MM.1S (cell line): ENCODE measurements at regions not wholly inside any gene's neighbourhood (a gene's known extent, or its start where the extent isn't known, plus 50 kb on each side); places are given as distances from the start of the nearest gene placed in this dataset.
"Not testable (repeated sequence)": the region's sequence is repeated elsewhere in the genome, so short reads cannot be mapped to it uniquely, and the experiment has no call there.

Experiments used
- DNase-seq: peaks from one replicate; pipeline ENCODE4 v3.0.0-alpha.2; 2015
- H2AFZ ChIP-seq: fragments of 300-600 bp; sonication (generic); 2 replicates; pipeline ENCODE4 v1.6.0; 2016; ENCODE audit warnings: antibody characterized with exemption, low read length
- H3F3A ChIP-seq: fragments of 300-600 bp; sonication (generic); 2 replicates; pipeline ENCODE4 v1.6.1; 2016; ENCODE audit warnings: mild to moderate bottlenecking, antibody characterized with exemption, low read length, moderate library complexity, mixed read lengths; ENCODE audit not compliant: insufficient read depth
- H3K27ac ChIP-seq: fragments of 300-600 bp; sonication (generic); 2 replicates; pipeline ENCODE4 v1.5.1; 2016; ENCODE audit warnings: mild to moderate bottlenecking, low read length
- H3K27me3 ChIP-seq: fragments of 300-600 bp; sonication (generic); replicated peaks from 2 replicates; pipeline ENCODE4 v1.6.0; 2016; ENCODE audit warnings: low read length; ENCODE audit not compliant: insufficient read depth
- H3K36me3 ChIP-seq: fragments of 300-600 bp; sonication (generic); replicated peaks from 2 replicates; pipeline ENCODE4 v1.6.1; 2016; ENCODE audit warnings: mild to moderate bottlenecking, low read length, mixed read lengths; ENCODE audit not compliant: insufficient read depth
- H3K4me1 ChIP-seq: fragments of 300-600 bp; sonication (generic); 2 replicates; pipeline ENCODE4 v1.6.1; 2016; ENCODE audit warnings: low read length, mixed read lengths
- H3K4me2 ChIP-seq: fragments of 300-600 bp; sonication (generic); 2 replicates; pipeline ENCODE4 v1.6.0; 2016; ENCODE audit warnings: low read depth, low read length
- H3K4me3 ChIP-seq: fragments of 300-600 bp; sonication (generic); 2 replicates; pipeline ENCODE4 v1.5.1; 2016; ENCODE audit warnings: low read length, mixed read lengths
- H3K79me2 ChIP-seq: fragments of 300-600 bp; sonication (generic); 2 replicates; pipeline ENCODE4 v1.6.1; 2016; ENCODE audit warnings: mixed run types, low read length, mixed read lengths
- H3K9ac ChIP-seq: fragments of 300-600 bp; sonication (generic); 2 replicates; pipeline ENCODE4 v1.6.1; 2016; ENCODE audit warnings: low read length, mixed read lengths
- H3K9me2 ChIP-seq: fragments of 300-600 bp; sonication (generic); replicated peaks from 2 replicates; pipeline ENCODE4 v1.6.1; 2016; ENCODE audit warnings: mild to moderate bottlenecking, low read length, mixed read lengths; ENCODE audit not compliant: insufficient read depth
- H3K9me3 ChIP-seq: fragments of 300-600 bp; sonication (generic); replicated peaks from 2 replicates; pipeline ENCODE4 v1.6.1; 2016; ENCODE audit warnings: mild to moderate bottlenecking, low read length, mixed read lengths; ENCODE audit not compliant: insufficient read depth
- H4K20me1 ChIP-seq: fragments of 300-600 bp; sonication (generic); 2 replicates; pipeline ENCODE4 v1.6.1; 2016; ENCODE audit warnings: mild to moderate bottlenecking, low read length, moderate library complexity, mixed read lengths; ENCODE audit not compliant: insufficient read depth
- CTCF ChIP-seq: fragments of 300-600 bp; sonication (generic); IDR thresholded peaks from 2 replicates; pipeline ENCODE4 v1.5.1; 2016; ENCODE audit warnings: antibody characterized with exemption, low read length, mixed read lengths
- EZH2 ChIP-seq: fragments of 300-600 bp; sonication (generic); optimal IDR thresholded peaks from 2 replicates; pipeline ENCODE3; 2017; ENCODE audit warnings: low read depth, mild to moderate bottlenecking, antibody characterized with exemption, low read length, mixed read lengths
- EZH2phosphoT487 ChIP-seq: fragments of 300-600 bp; sonication (generic); IDR thresholded peaks from 2 replicates; pipeline ENCODE4 v1.6.1; 2018; ENCODE audit warnings: antibody characterized with exemption, low read length

GRCh38 chr3:127439621-127440020 is 150.9 kb downstream of the TPRA1 start:
- Histone ChIP-seq H3K4me2 (no peak overlapping the region), H4K20me1 (no peaks in the 10 kb centered on the region), H3K27ac (no peak overlapping the region), H3K36me3 (no peaks in the 10 kb centered on the region), H3K27me3 (no peaks in the 10 kb centered on the region; the same call in 1 of the 2 replicates), H3K4me1 (no peaks in the 10 kb centered on the region), H2AFZ (no peak overlapping the region), H3K4me3 (no peak overlapping the region), H3K79me2 (no peaks in the 10 kb centered on the region), H3K9ac (no peak overlapping the region), H3K9me3 (no peaks in the 10 kb centered on the region), H3K9me2 (no peaks in the 10 kb centered on the region), H3F3A (no peaks in the 10 kb centered on the region)
- no peak for TF ChIP-seq EZH2
- no peak for TF ChIP-seq CTCF
- TF ChIP-seq EZH2phosphoT487, result no peak
- no peak for DNase-seq

GRCh38 chr3:127438951-127439350 is 151.1 kb upstream of the PRR20G start:
- Histone ChIP-seq H3K9ac (no peak overlapping the region), H2AFZ (no peak overlapping the region), H3F3A (no peaks in the 10 kb centered on the region), H3K4me2 (no peak overlapping the region), H3K9me2 (no peaks in the 10 kb centered on the region), H4K20me1 (no peaks in the 10 kb centered on the region), H3K9me3 (no peaks in the 10 kb centered on the region), H3K4me1 (no peaks in the 10 kb centered on the region), H3K79me2 (no peaks in the 10 kb centered on the region), H3K4me3 (no peak overlapping the region), H3K27me3 (no peaks in the 10 kb centered on the region; the same call in 1 of the 2 replicates), H3K36me3 (no peaks in the 10 kb centered on the region), H3K27ac (no peak overlapping the region)
- DNase-seq, result no peak
- TF ChIP-seq EZH2 (no peak), EZH2phosphoT487 (no peak), CTCF (no peak)

GRCh38 chr3:127438371-127438770 is 150.5 kb upstream of the PRR20G start:
- TF ChIP-seq EZH2phosphoT487 (no peak), EZH2 (no peak), CTCF (no peak)
- H3K4me2 ChIP-seq, result no peak overlapping the region
- no peak overlapping the region for H3K27ac ChIP-seq
- no peaks in the 10 kb centered on the region for H3F3A ChIP-seq
- no peak overlapping the region for H3K4me3 ChIP-seq
- H3K27me3 ChIP-seq, result no peaks in the 10 kb centered on the region; the same call in 1 of the 2 replicates
- no peaks in the 10 kb centered on the region for H4K20me1 ChIP-seq
- no peak overlapping the region for H3K9ac ChIP-seq
- H3K36me3 ChIP-seq, result no peaks in the 10 kb centered on the region
- H2AFZ ChIP-seq, result no peak overlapping the region
- H3K9me2 ChIP-seq, result no peaks in the 10 kb centered on the region
- H3K4me1 ChIP-seq, result no peaks in the 10 kb centered on the region
- no peaks in the 10 kb centered on the region for H3K9me3 ChIP-seq
- DNase-seq, result no peak
- no peaks in the 10 kb centered on the region for H3K79me2 ChIP-seq

GRCh38 chr3:127435299-127435698 is 147.5 kb upstream of the PRR20G start:
- not testable (repeated sequence) for H3K9me2 ChIP-seq, H3K9ac ChIP-seq, DNase-seq, H3K4me3 ChIP-seq, H3F3A ChIP-seq, H3K27ac ChIP-seq, H3K9me3 ChIP-seq, H3K27me3 ChIP-seq, H3K4me1 ChIP-seq, H4K20me1 ChIP-seq, H3K4me2 ChIP-seq, H3K36me3 ChIP-seq, H3K79me2 ChIP-seq, H2AFZ ChIP-seq
